Endothelial cell of umbilical vein (primary cell): ENCODE measurements at regions not wholly inside any gene's neighbourhood (a gene's known extent, or its start where the extent isn't known, plus 50 kb on each side); places are given as distances from the start of the nearest gene placed in this dataset.

ENCODE experiments used
- BruUV-seq: library from RNA; stranded (reverse); fragments of 400-500 nt; replicated peaks from 2 replicates; lab custom pipeline; 2021; lab: Mats Ljungman, UMichigan
- CTCF ChIA-PET: fragments of 300-600, 350-600 bp; sonication (Branson Sonifier 250); formaldehyde crosslinking; loops from one replicate; lab custom pipeline; 2021; ENCODE audit warnings: antibody characterized with exemption, inconsistent platforms; lab: Charles Lee
- POLR2A ChIA-PET: fragments of 300-600, 350-600 bp; sonication (Branson Sonifier 250); formaldehyde crosslinking; loops from one replicate; lab custom pipeline; 2021; ENCODE audit warnings: antibody characterized with exemption, inconsistent platforms; lab: Charles Lee
- DNase-seq: peaks from one replicate; pipeline ENCODE4 v3.0.0-alpha.2; 2011; ENCODE audit warnings: low read depth, low spot score
- FAIRE-seq: peaks from 2 replicates; lab custom pipeline; 2011; peaks lifted over from hg19 to GRCh38; lab: Jason Lieb, UNC
- H2AFZ ChIP-seq: 2 replicates; pipeline ENCODE4 v1.6.0; 2012; ENCODE audit warnings: low read depth, low read length, control low read depth, inconsistent platforms
- H3K27ac ChIP-seq: 2 replicates; pipeline ENCODE4 v1.5.1; 2011; ENCODE audit warnings: low read depth, mild to moderate bottlenecking, control low read depth, low read length, moderate library complexity; ENCODE audit not compliant: insufficient read depth
- H3K27me3 ChIP-seq, 2 experiments: 2 replicates each; pipeline versions ENCODE4 v1.6.0 to v1.6.1; 2011; ENCODE audit warnings: low read length in 2 of 2, mixed read lengths in 1 of 2; ENCODE audit not compliant: control insufficient read depth in 2 of 2, insufficient read depth in 2 of 2
- H3K36me3 ChIP-seq, 2 experiments: 2 replicates in 1 of 2; 3 replicates in 1 of 2; pipeline ENCODE4 v1.5.1; 2011; ENCODE audit warnings: low read length in 2 of 2, mild to moderate bottlenecking in 1 of 2, moderate library complexity in 1 of 2; ENCODE audit not compliant: control insufficient read depth in 2 of 2, insufficient read depth in 2 of 2; ENCODE audit errors: extremely low read depth in 1 of 2
- H3K4me1 ChIP-seq: 3 replicates; pipeline ENCODE4 v1.5.1; 2011; ENCODE audit warnings: mild to moderate bottlenecking, low read length; ENCODE audit not compliant: control insufficient read depth, insufficient read depth; ENCODE audit errors: extremely low read depth
- H3K4me2 ChIP-seq: 2 replicates; pipeline ENCODE4 v1.6.1; 2011; ENCODE audit warnings: low read length, control low read depth, mixed read lengths; ENCODE audit not compliant: insufficient read depth
- H3K4me3 ChIP-seq, 3 experiments: fragments of 200-600 bp in 1 of 3; sonication (generic), shearing (Covaris generic) in 1 of 3; replicated peaks in 1 of 3; 2 replicates each; pipeline ENCODE4 v1.5.1; 2011 to 2016; ENCODE audit warnings: control low read depth in 3 of 3, low read length in 3 of 3, mild to moderate bottlenecking in 2 of 3, inconsistent platforms in 1 of 3, low read depth in 1 of 3, moderate library complexity in 1 of 3; ENCODE audit not compliant: insufficient read depth in 1 of 3
- H3K79me2 ChIP-seq: 2 replicates; pipeline ENCODE4 v1.6.0; 2012; ENCODE audit warnings: low read length, inconsistent platforms; ENCODE audit not compliant: control insufficient read depth, insufficient read depth
- H3K9ac ChIP-seq: replicated peaks from 2 replicates; pipeline ENCODE3; 2011; ENCODE audit warnings: low read length, control low read depth; ENCODE audit not compliant: insufficient read depth; ENCODE audit errors: extremely low read depth
- H3K9me1 ChIP-seq: replicated peaks from 3 replicates; pipeline ENCODE4 v1.6.0; 2011; ENCODE audit warnings: mild to moderate bottlenecking, low read length; ENCODE audit not compliant: control insufficient read depth, insufficient read depth; ENCODE audit errors: extremely low read depth
- H3K9me3 ChIP-seq: replicated peaks from 2 replicates; pipeline ENCODE4 v1.5.1; 2012; ENCODE audit warnings: low read length, inconsistent platforms; ENCODE audit not compliant: control insufficient read depth, insufficient read depth
- H4K20me1 ChIP-seq: replicated peaks from 2 replicates; pipeline ENCODE3; 2011; ENCODE audit warnings: mild to moderate bottlenecking, low read length; ENCODE audit not compliant: control insufficient read depth, insufficient read depth; ENCODE audit errors: extremely low read depth
- EZH2 ChIP-seq: IDR thresholded peaks from 2 replicates; pipeline ENCODE4 v1.6.1; 2012; ENCODE audit warnings: borderline replicate concordance, low read depth, mild to moderate bottlenecking, moderate library complexity, low read length, inconsistent platforms; ENCODE audit not compliant: severe bottlenecking
- FOS ChIP-seq: IDR thresholded peaks from 2 replicates; pipeline ENCODE4 v1.6.1; 2011; ENCODE audit warnings: mild to moderate bottlenecking, low read length, moderate library complexity, borderline replicate concordance; ENCODE audit not compliant: insufficient read depth
- GATA2 ChIP-seq: IDR thresholded peaks from 2 replicates; pipeline ENCODE4 v1.7.0; 2011; ENCODE audit warnings: low read depth, mild to moderate bottlenecking, moderate library complexity, mixed read lengths, low read length; ENCODE audit not compliant: insufficient read length, insufficient read depth
- JUN ChIP-seq: IDR thresholded peaks from 2 replicates; pipeline ENCODE4 v1.6.1; 2011; ENCODE audit warnings: borderline replicate concordance, low read depth; ENCODE audit not compliant: insufficient read length, insufficient read depth
- MAX ChIP-seq: IDR thresholded peaks from 2 replicates; pipeline ENCODE4 v1.6.1; 2011; ENCODE audit not compliant: insufficient read depth, insufficient read length
- MYC ChIP-seq: IDR thresholded peaks from one replicate; pipeline ENCODE4 v1.6.1; 2011; ENCODE audit warnings: mild to moderate bottlenecking, low read depth, low read length
- POLR2A ChIP-seq: IDR thresholded peaks from 2 replicates; pipeline ENCODE4 v1.6.1; 2012; ENCODE audit warnings: low read depth, mild to moderate bottlenecking, control low read depth, low read length
- POLR2AphosphoS5 ChIP-seq: IDR thresholded peaks from 2 replicates; pipeline ENCODE4 v1.6.1; 2012; ENCODE audit warnings: low read depth, mild to moderate bottlenecking, control low read depth, low read length, moderate library complexity; ENCODE audit not compliant: insufficient read depth
- dilution Hi-C: fragments of 300-500 bp; cut with MboI; formaldehyde crosslinking; loops from one replicate; pipeline ENCODE4 v1.15.0; 2019; ENCODE audit warnings: low sequenced_read_pairs; ENCODE audit not compliant: extremely low pct_ligation_motif_present
- intact Hi-C: fragments of 100-400 bp; cut with micrococcal nuclease; formaldehyde crosslinking; loops from one replicate; pipeline ENCODE4 v1.10.0; 2022
- TF ChIP-seq, protein P1 (sequence below), 2 donors: IDR thresholded peaks; 1 replicate in 1 of 2; 2 replicates in 1 of 2; pipeline ENCODE4 v1.5.1; 2011; ENCODE audit warnings: low read length in 2 of 2, mild to moderate bottlenecking in 2 of 2, moderate library complexity in 2 of 2, control low read depth in 1 of 2, inconsistent platforms in 1 of 2, low read depth in 1 of 2; ENCODE audit not compliant: insufficient read depth in 1 of 2; ENCODE audit errors: extremely low read depth in 1 of 2

- H3K4me1 ChIP-seq, result peaks cover 37% of the 10 kb centered on the region
- dilution Hi-C loops, result no loop called here
- ChIA-PET POLR2A (no interaction called here), CTCF (interaction anchor here (1.4 to 1.7 kb wide), 2 partner anchors 22 to 263 kb away, joined by 4 to 6 read pairs; no protein-coding TSS in a partner anchor)
- H3K9me1 ChIP-seq, result no peaks in the 10 kb centered on the region
- no peaks in the 10 kb centered on the region for H3K79me2 ChIP-seq
- no peaks in the 10 kb centered on the region for H3K9me3 ChIP-seq
- peak overlapping the region; percentile 12 to 61 (median 21) for H3K4me3 ChIP-seq
- peak overlapping the region; percentile 41 for H2AFZ ChIP-seq
- H3K27me3 ChIP-seq, result no peaks in the 10 kb centered on the region
- TSS peak; percentile 80 for BruUV-seq
- FAIRE-seq, result peak; percentile 67
- H4K20me1 ChIP-seq, result no peaks in the 10 kb centered on the region
- H3K4me2 ChIP-seq, result peak overlapping the region; percentile 73
- intact Hi-C loops, result loop anchor here (1.0 to 10.0 kb wide), 10 partner anchors 15 to 633 kb away; no protein-coding TSS in a partner anchor
- peak; percentile 92 for DNase-seq
- peak overlapping the region; percentile 32 for H3K27ac ChIP-seq
- TF ChIP-seq, protein P1, sequence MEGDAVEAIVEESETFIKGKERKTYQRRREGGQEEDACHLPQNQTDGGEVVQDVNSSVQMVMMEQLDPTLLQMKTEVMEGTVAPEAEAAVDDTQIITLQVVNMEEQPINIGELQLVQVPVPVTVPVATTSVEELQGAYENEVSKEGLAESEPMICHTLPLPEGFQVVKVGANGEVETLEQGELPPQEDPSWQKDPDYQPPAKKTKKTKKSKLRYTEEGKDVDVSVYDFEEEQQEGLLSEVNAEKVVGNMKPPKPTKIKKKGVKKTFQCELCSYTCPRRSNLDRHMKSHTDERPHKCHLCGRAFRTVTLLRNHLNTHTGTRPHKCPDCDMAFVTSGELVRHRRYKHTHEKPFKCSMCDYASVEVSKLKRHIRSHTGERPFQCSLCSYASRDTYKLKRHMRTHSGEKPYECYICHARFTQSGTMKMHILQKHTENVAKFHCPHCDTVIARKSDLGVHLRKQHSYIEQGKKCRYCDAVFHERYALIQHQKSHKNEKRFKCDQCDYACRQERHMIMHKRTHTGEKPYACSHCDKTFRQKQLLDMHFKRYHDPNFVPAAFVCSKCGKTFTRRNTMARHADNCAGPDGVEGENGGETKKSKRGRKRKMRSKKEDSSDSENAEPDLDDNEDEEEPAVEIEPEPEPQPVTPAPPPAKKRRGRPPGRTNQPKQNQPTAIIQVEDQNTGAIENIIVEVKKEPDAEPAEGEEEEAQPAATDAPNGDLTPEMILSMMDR (IDR thresholded peaks at IDR 0.05; ENCODE audit: extremely low read depth in 1 of 2, insufficient read depth in 1 of 2, low read depth in 1 of 2, low read length in 2 of 2), result peak; percentile 36 to 41
- no peak for TF ChIP-seq FOS
- TF ChIP-seq EZH2, result no peak
- no peaks in the 10 kb centered on the region for H3K36me3 ChIP-seq
- H3K9ac ChIP-seq, result peak overlapping the region; percentile 60
Observed at GRCh38 chr4:157992038-157992705, 180.7 kb downstream of the GASK1B start.

DNA sequence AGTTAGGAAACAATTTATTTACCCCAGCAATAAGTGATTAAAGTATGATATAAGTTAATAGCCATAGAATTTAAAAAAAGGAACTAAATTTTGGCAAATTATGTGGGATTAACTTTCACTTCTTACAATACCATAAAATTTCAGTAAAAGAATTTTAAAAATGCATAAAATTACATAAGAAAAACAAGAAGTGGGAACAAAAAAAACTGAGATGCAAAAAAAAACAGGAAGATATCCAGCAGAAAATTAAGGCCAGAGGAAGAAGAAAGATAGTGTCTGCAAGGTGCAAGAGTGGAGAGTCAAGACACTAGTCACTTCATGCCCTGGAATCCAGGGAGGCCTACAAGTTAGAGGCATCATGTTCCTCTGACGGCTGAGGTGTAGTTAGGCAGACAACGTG is 184.2 kb downstream of the GASK1B start:
- H2AFZ ChIP-seq, result no peak overlapping the region
- no peaks in the 10 kb centered on the region for H4K20me1 ChIP-seq
- FAIRE-seq (no peak), DNase-seq (no peak)
- ChIA-PET CTCF (interaction anchor here (3.0 kb wide), 1 partner anchor 183 kb away, joined by 24 read pairs; no protein-coding TSS in a partner anchor), POLR2A (no interaction called here)
- H3K4me3 ChIP-seq, result no peak overlapping the region
- no peak for TF ChIP-seq GATA2
- TF ChIP-seq, protein P1 (IDR thresholded peaks at IDR 0.05; ENCODE audit: extremely low read depth in 1 of 2, insufficient read depth in 1 of 2, low read depth in 1 of 2, low read length in 2 of 2), result no peak
- TF ChIP-seq POLR2AphosphoS5, result no peak
- no peak for TF ChIP-seq MYC
- TF ChIP-seq JUN, result no peak
- TF ChIP-seq FOS, result no peak
- TF ChIP-seq POLR2A, result no peak
- TF ChIP-seq MAX, result no peak
- no peaks in the 10 kb centered on the region for H3K36me3 ChIP-seq
- no peak overlapping the region for H3K9ac ChIP-seq
- intact Hi-C loops, result no loop called here
- H3K79me2 ChIP-seq, result no peaks in the 10 kb centered on the region
- peaks cover 21% of the 10 kb centered on the region for H3K4me1 ChIP-seq
- H3K9me1 ChIP-seq, result no peaks in the 10 kb centered on the region
- dilution Hi-C loops, result no loop called here
- no peak overlapping the region for H3K4me2 ChIP-seq
- BruUV-seq, result no TSS peak
- no peak overlapping the region for H3K27ac ChIP-seq
- H3K27me3 ChIP-seq, result no peaks in the 10 kb centered on the region
- H3K9me3 ChIP-seq, result no peaks in the 10 kb centered on the region
